HG03342 (cell line): ENCODE measurements at regions not wholly inside any gene's neighbourhood (a gene's known extent, or its start where the extent isn't known, plus 50 kb on each side); places are given as distances from the start of the nearest gene placed in this dataset.
A peak's percentile ranks its signal among the peaks of the same experiment; 100 is the strongest.
"Not testable (repeated sequence)": the region's sequence is repeated elsewhere in the genome, so short reads cannot be mapped to it uniquely, and the experiment has no call there.

Experiments
- ATAC-seq: cut with Tn5 transposase; IDR thresholded peaks from one replicate; pipeline ENCODE4 v1.9.1; 2021; ENCODE audit warnings: mild to moderate bottlenecking, moderate library complexity; ENCODE audit not compliant: unreplicated experiment

DNA sequence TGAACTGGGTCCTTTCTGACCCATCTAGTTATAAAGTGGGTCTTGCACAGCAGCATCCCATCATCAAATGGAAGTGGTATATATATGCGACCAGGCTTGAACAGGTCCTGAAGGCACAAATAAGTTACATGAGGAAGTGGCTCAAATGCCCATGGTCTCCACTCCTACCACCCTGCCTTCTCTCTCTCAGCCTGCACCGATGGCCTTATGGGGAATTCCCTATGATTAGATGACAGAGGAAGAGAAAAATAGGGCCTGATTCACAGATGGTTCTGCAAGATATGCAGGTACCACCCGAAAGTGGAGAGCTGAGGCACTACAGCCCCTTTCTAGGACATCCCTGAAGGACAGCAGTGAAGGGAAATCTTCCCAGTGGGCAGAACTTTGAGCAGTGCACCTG, 1275.1 kb upstream of the CITED2 start:
- ATAC-seq, result not testable (repeated sequence)

DNA sequence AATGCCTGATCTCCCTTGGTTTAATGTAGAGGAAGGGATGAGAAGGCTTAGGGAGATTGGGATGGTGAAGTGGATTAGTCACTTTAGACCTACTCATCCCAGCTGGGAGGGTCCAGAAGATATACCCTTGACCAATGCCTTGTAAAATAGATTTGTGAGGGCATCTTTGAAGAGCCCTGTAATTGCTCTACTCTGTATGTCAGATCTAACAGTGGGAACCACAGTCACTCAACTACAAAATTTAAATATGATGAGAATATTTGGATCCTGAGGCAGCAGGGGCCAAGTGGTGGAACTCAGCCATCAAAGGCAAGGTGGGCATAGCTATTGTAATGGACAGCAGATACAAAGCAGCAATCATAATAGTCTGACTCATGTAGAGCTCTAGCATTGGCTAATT, 1272.9 kb upstream of the CITED2 start:
- not testable (repeated sequence) for ATAC-seq

DNA sequence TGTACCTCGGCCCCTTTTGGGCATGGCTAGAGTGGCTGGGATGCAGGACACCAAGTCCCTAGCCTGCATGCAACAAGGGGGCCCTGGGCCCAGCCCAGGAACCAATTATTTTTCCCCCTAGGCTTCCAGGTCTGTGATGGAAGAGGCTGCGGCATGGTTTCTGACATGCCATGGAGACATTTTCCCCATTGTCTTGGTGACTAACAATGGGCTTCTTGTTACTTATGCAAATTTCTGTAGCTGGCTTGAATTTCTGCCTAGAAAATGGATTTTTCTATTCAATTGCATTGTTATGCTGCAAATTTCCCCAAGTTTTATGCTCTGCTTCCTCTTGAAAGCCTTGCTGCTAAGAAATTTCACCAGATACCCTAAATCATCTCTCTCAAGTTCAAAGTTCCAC, 1269.6 kb upstream of the CITED2 start:
- no peak for ATAC-seq

DNA sequence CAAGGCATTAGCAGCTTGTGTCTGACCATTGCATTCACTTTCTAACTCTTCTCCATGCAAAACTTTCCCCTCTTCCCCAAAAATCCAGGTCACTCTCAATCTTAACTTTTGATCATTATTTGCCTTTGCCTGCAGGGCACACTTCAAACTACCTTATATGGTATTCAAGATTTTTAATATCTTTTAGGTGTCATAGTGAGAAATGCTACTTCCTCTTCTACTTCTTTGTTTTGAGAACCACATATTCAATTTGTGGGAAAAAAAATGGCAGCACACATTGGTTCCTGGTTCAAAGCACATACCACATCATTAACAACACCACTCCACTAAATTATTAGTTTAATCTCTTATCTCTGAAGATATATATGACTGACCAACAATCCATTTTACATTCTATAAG, 1267.0 kb upstream of the CITED2 start:
- ATAC-seq, result peak; percentile 86

DNA sequence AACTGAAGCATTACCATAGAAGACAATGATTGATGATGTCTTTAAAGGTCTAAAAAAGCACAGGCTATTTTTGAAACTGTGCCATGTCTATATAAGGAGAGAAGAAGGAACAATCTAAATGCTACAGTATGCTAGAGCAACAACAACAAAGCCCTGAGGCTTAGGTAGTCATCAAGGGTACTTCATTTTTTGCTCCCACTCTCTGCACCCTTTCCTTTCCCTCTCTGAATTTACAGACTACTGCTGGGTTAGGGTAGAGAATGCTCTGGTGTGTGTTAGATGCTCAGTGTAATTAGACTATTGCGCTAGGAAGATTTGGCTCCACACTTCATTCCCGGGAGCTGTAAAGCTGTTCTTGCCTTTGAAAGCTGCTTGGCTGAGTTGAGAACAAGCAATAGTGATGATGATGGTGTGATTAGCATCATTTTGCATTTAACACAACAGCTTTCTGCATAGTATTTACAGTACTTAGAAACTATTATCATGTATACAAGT, 1262.5 kb upstream of the CITED2 start:
- no peak for ATAC-seq

DNA sequence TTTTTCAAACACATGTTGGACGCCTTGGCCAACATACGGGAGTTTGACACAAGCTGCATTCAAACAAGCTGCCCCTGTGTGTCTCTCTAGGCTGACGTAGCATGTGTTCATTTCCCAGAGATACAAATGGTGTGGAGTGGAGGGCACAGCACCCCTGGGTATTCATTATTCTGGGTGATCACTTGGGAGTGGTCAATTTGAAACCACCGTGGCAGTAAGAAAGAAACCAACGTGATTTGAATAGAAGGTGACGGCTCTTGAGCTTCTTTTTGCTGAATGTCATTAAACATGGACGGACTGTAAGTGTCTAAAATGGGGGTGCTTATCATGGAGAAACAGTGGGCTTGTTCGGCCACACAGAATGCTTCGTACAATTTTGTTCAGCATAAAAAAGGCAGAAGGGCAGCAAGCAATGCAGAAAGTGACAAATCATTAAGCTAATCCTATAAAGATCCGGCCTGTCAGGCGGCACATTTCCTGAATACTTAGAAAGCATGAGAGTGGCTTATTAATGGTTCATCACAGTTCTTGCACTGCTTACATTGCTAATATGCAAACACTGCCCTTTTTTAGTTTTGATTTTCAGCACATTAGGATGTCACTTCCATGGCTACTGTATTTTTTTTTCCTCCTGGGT, 1261.9 kb upstream of the CITED2 start:
- ATAC-seq, result no peak

DNA sequence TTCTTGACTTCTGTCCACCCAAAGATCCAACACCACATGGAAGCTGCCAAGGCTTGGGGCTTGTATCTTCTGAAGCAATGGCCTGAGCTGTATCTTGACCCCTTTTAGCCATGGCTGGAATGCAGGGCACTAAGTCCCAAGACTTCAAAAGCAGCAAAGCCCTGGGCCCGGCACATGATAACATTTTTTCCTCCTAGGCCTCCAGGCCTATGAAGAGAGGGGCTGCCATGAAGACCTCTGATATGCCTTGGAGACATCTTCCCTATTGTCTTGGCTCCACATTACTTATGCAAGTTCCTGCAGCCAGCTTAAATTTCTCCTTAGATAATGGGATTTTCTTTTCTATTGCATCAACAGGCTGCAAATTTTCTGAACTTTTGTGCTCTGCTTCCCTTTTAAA, 1252.6 kb upstream of the CITED2 start:
- ATAC-seq, result no peak

DNA sequence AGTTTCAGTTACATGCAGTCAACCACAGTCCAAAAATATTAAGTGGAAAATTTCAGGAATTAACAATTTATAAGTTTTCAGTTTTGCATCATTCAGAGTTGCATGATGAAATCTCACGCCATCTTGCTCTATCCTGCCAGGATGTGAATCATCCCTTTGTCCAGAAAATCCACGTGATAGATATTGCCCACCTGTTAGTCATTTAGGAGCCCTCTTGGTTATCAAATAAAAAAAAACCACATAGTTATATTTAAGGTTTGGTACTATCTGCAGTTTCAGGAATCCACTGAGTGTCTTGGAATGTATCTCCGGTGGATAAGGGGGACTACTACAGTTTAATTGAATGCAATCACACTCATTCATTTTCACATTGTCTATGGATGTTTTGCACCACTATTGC, 1249.0 kb upstream of the CITED2 start:
- no peak for ATAC-seq

DNA sequence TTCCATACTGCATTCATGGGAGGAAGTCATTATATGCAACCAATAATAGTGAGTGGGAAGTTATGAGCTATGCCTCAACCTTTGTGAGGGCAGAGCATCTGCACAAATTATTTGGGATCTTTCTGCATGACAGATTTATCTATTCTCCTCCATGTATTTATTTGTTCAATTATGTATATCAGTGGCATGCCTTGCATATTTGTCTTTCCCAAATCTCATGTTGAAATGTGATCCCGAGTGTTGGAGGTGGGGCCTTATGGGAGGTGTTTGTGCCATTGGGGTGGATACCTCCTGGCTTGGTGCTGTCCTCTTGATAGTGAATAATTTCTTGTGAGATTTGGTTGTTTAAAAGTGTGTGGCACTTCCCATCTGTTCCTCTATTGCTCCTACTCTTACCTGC, 1246.0 kb upstream of the CITED2 start:
- ATAC-seq, result no peak

DNA sequence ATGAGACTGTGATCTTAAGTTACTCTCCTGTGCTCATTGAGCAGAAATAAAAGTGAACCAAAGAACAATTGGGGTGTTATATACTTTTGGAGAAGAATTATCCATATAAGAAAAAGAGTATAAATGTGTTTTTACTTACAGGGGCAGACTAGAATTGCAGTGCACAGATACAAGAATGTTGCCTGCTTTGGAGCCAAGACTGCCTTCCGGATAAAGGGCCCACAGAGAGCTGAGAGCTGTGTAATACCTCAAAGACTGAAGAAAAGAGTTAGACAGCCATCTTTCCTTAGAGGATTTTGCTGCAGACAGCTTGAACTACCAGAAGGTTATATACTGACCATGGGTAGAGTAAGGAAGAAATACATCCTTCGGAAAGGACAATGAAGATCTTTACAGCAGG, 1235.5 kb upstream of the CITED2 start:
- ATAC-seq, result no peak

DNA sequence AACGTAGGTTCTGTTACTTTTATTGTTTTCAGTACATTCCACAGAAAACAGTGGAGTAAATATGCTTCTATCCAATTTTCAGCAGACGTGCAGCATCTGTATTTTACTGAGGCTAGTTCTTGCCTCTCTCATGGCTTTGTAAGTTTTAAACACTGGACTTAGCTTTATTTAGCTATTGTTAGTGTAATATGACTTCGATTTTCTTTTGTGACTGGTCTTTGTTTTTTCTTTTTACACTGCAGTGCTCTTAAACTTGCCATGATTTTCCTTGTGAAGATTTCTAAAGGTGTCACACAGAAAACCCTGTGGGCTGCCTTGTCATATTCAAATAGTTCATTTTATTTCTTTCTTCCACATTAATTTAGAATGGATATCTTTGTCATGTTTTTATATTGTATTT, 1234.9 kb upstream of the CITED2 start:
- ATAC-seq, result no peak

DNA sequence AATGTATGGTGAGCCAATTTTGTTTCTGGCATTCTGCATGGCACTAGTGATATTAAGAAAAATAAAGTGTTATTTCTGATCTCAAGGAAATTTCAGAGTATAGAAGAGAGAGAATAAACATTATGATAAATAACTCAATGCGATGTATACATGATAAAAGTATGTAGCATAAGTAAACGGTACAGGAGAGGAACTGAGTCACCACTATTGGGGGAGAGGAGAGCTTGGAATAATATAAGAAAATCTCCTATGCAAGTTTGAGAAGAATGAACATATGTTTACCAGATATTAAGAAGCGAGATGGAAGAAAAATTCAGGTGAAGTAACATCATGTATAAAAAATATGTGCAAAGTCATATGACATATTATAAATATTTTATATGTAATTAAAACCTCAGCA, 1230.3 kb upstream of the CITED2 start:
- ATAC-seq, result no peak

DNA sequence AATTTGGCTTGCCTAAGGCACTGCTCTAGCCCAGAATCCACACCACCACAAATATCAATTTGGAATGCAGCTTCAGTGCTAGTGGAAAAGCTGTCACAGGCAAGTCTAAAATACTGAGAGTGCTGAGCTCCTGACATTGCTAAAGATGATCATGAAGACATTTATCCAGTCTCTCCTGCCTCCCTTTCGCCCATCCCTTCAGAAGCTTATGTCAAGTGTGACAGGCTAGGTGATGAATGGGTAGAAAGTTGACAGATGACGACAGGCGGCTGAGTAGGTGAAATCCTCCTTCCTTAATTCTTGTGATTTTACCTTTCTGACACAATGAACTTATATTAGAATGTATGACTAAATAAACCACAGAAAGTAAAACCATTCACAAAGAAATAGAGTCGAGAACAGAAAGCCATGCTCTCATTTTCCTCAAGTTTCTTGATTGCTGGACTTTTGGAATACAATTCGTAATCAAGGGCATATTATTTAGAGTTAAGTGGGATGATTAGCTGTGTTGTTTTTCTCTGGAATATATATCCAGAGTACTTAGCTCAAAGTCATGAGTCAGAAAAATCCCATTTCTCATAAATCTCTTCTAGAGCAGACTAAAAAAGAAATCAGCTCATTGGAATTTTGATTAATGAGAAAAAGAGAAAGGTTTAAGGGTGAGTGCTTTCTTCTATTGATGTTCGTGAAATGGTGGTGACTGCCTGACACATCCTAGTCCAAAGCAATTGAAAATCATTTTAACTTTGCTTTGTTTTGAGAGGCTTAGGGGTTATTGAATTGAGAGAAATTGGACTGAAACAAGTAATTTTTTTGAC, 1228.2 kb upstream of the CITED2 start:
- ATAC-seq, result no peak

DNA sequence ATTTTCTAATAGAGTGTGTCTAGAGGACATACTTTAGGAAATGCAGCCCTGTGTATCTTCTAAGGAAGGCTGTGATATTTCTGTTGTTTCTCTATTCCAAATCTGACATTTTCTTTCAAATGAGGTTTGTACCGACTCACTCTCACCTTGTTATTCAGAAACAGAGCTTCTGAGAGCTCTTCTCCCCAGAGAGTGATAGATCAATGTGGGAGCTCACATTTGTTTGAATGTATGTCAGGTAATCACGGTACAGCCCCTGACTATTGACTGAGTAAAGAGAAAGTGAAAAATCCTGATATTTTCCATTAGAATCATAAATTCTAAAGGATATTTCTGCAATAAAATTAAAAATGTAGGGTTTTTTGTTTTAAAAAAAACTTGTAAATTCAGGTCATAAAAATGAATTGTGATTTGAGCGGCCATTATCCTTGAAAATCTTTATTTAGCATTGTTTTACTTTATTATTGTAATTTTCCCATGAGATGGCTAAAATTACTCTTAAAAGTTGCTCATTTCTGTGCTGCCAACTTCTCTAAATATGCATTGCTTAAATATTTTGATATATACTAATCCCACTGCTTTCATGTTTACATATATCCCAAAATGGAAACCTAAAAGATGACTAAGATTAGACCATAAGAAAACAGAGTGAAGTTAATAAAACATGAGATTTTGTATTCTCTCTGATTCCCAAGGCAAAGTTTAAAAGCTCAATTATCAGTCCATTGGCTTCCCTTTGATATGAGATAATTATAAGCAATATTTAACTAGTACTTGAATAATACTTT, 1226.8 kb upstream of the CITED2 start:
- ATAC-seq, result no peak

DNA sequence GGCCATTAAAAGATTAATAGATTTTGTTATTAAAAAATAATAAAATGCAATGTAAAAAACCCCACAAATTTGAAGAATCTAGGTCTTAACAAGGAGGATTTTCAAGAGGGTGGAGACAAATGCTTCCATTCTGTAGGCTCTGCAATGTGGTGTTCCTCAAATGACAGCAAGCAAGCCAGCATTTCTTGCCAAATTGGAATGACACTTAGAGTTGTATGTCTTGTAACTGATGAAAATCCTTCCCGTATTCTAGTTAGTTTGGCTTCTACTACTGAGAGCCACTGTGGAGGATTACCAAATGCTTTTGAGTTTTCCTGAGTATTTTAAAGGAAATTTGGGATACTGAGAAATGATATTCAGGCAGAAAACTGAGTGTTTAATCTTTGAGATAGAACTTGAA, 1225.5 kb upstream of the CITED2 start:
- ATAC-seq, result no peak

DNA sequence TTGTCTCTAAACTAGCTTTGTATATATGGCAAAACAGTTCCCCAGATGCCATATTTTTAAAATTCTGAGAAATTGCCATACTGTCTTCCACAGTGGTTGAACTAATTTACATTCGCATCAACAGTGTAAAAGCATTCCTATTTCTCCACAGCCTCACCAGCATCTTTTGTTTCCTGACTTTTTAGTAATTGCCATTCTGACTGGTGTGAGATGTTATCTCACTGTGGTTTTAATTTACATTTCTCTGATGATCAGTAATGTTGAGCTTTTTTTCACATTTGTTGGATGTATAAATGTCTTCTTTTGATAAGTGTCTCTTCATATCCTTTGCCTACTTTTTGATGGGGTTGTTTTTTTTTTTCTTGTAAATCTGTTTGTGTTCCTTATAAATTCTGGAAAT, 1222.7 kb upstream of the CITED2 start:
- ATAC-seq, result no peak

DNA sequence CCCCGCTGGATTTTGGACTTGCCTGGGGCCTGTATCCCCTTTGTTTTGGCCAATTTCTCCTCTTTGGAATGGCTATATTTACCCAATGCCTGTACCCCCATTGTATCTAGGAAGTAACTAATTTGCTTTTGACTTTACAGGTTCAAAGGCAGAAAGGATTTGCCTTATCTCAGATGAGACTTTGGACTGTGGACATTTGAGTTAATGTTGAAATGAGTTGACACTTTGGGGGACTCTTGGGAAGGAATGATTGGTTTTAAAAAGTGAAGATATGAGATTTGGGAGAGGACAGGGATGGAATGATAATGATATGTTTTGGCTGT, 1220.3 kb upstream of the CITED2 start:
- no peak for ATAC-seq

DNA sequence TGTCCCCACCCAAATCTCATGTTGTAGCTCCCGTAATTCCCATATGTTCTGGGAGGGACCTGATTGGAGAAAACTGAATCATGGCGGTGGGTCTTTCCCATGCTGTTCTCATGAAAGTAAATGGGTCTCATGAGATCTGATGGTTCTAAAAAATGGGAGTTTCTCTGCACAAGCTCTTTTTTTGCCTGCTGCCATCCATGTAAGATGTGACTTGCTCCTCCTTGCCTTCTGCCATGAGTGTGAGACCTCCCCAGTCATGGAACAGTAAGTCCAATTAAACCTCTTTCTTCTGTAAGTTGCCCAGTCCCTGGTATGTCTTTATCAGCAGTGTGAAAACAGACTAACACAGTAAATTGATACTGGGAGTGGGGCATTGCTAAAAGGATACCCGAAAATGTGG, 1218.4 kb upstream of the CITED2 start:
- no peak for ATAC-seq

DNA sequence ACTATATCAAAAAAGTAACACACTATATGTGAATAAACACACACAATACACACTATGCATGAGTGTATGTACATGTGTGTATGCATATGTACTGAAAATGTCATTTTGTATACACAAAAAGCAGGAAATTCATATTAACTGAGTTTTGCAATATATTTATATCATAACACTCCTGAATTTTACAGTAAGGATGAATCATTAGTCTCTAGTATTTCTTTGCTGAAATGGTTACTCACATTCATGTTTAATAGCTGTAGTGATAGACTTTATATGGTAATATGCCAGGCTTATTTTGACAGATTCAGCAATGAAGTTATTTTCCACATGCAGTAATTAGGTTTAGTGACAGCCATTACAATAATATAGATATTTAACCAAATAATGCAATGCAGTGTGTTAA, 1216.2 kb upstream of the CITED2 start:
- ATAC-seq, result no peak

DNA sequence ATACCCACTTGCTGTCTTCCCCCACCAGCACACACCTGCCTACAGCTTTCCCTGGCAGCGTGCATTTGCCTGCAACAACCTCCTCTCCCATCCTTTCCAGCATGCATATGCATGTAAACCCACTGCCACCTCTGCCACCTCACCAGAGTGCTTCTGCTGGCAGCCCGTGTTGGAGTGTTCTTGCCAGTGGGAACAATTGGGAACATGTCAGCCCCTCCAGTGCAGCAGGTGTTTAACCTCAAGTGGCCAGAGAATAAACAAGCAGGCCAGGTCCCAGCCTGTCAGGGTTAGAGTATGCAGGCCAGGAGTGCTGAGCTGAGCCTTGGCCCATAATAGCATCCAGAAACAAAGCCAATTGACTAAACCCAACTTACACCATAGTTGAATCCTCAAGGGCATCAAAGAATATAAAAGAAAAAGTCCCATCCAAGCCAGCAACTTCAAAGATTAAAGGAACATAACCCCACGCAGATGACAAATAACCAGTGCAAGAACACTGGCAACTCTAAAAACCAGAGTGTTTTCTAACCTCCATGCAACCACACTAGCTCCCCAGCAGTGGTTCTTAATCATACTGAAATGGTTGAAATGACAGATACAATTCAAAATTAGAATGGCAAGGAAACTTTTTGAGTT, 1212.1 kb upstream of the CITED2 start:
- ATAC-seq, result peak; percentile 81

DNA sequence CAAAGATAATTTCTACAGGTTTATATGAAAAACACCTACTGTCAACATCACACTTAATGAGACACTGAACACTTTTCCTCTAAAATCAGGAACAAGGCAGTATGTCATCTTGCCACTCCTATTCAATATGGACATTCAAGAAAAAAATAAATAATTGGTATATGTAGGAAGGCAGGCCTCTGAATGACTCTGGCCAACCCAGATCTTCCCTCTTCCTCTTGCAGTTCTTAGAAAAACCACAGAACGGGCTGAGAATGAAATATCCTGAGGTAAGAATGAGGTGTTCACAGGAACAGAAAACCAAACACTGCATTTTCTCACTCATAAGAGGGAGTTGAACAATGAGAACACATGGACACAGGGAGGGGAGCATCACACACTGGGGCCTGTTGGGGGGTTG, 1207.2 kb upstream of the CITED2 start:
- no peak for ATAC-seq
